CD8-positive, alpha-beta memory T cell (primary cell): ENCODE measurements at regions not wholly inside any gene's neighbourhood (a gene's known extent, or its start where the extent isn't known, plus 50 kb on each side); places are given as distances from the start of the nearest gene placed in this dataset.
A peak's percentile ranks its signal among the peaks of the same experiment; 100 is the strongest.

Experiments
- CTCF ChIA-PET: fragments of 350-600 bp; sonication (Branson Sonifier 250); formaldehyde crosslinking; loops from one replicate; lab custom pipeline; 2021; ENCODE audit warnings: antibody characterized with exemption; lab: Charles Lee
- POLR2A ChIA-PET: fragments of 350-600 bp; sonication (Branson Sonifier 250); formaldehyde crosslinking; loops from one replicate; lab custom pipeline; 2021; ENCODE audit warnings: antibody characterized with exemption; lab: Charles Lee
- DNase-seq, 5 donors: peaks; one replicate each; pipeline versions ENCODE4 v3.0.0 to v3.0.0-alpha.2; 2020 to 2022; ENCODE audit warnings: mixed read lengths in 1 of 5
- H3K27ac ChIP-seq: one replicate; pipeline ENCODE4 v1.7.0; 2013; ENCODE audit warnings: low read depth, mild to moderate bottlenecking, low read length, moderate library complexity
- H3K27me3 ChIP-seq: 2 replicates; pipeline ENCODE4 v1.7.0; 2013; ENCODE audit warnings: low read length, mild to moderate bottlenecking; ENCODE audit not compliant: insufficient read depth, poor library complexity, severe bottlenecking
- H3K36me3 ChIP-seq: 2 replicates; pipeline ENCODE4 v1.7.0; 2013; ENCODE audit warnings: mild to moderate bottlenecking, low read length, moderate library complexity; ENCODE audit not compliant: insufficient read depth
- H3K4me1 ChIP-seq: 2 replicates; pipeline ENCODE4 v1.7.0; 2013; ENCODE audit warnings: mild to moderate bottlenecking, low read length, moderate library complexity; ENCODE audit not compliant: insufficient read depth
- H3K4me3 ChIP-seq: 2 replicates; pipeline ENCODE4 v1.7.0; 2013; ENCODE audit warnings: mild to moderate bottlenecking, low read length
- H3K9me3 ChIP-seq: 2 replicates; pipeline ENCODE4 v1.7.0; 2013; ENCODE audit warnings: mild to moderate bottlenecking, low read length
- H3K27ac Mint-ChIP-seq, 8 donors: one replicate each; pipeline ENCODE4 v1.8.0; 2020 to 2021; ENCODE audit warnings: mixed read lengths in 8 of 8, mild to moderate bottlenecking in 6 of 8, inconsistent platforms in 3 of 8, moderate library complexity in 3 of 8
- H3K27me3 Mint-ChIP-seq, 2 donors: one replicate each; pipeline ENCODE4 v1.8.0; 2020 to 2021; ENCODE audit warnings: mixed read lengths in 2 of 2, mild to moderate bottlenecking in 1 of 2, moderate library complexity in 1 of 2
- H3K36me3 Mint-ChIP-seq, 3 donors: one replicate each; pipeline ENCODE4 v1.8.0; 2020 to 2021; ENCODE audit warnings: mixed read lengths in 3 of 3, inconsistent platforms in 1 of 3, mild to moderate bottlenecking in 1 of 3
- H3K4me1 Mint-ChIP-seq, 3 donors: one replicate each; pipeline ENCODE4 v1.8.0; 2020 to 2021; ENCODE audit warnings: mixed read lengths in 3 of 3, inconsistent platforms in 1 of 3, mild to moderate bottlenecking in 1 of 3
- H3K4me3 Mint-ChIP-seq, 7 donors: one replicate each; pipeline ENCODE4 v1.8.0; 2020 to 2021; ENCODE audit warnings: mixed read lengths in 7 of 7, mild to moderate bottlenecking in 6 of 7, moderate library complexity in 4 of 7, inconsistent platforms in 2 of 7
- H3K9me3 Mint-ChIP-seq, 5 donors: one replicate each; pipeline ENCODE4 v1.8.0; 2020 to 2022; ENCODE audit warnings: mixed read lengths in 5 of 5, mild to moderate bottlenecking in 3 of 5, moderate library complexity in 2 of 5, inconsistent platforms in 1 of 5

- no peaks in the 10 kb centered on the region for H3K27me3 ChIP-seq
- no peak overlapping the region for H3K4me3 ChIP-seq
- H3K9me3 ChIP-seq = peaks cover 7% of the 10 kb centered on the region
- H3K9me3 Mint-ChIP-seq = peaks cover 16 to 30% (median 26%) of the 10 kb centered on the region in 5 donors
- peaks cover 0 to 5% (median 0%) of the 10 kb centered on the region in 3 donors for H3K36me3 Mint-ChIP-seq
- H3K4me1 ChIP-seq = no peaks in the 10 kb centered on the region
- ChIA-PET POLR2A (no interaction called here), CTCF (no interaction called here)
- H3K27ac ChIP-seq = no peak overlapping the region
- DNase-seq = no peak
- H3K27me3 Mint-ChIP-seq = no peaks in the 10 kb centered on the region
- no peak overlapping the region for H3K27ac Mint-ChIP-seq
- no peaks in the 10 kb centered on the region for H3K4me1 Mint-ChIP-seq
- H3K4me3 Mint-ChIP-seq = no peak overlapping the region
- H3K36me3 ChIP-seq = no peaks in the 10 kb centered on the region
These were observed 84.9 kb downstream of the PTPRS start for GRCh38 chr19:5255602-5256231.

- ChIA-PET CTCF (no interaction called here), POLR2A (no interaction called here)
- no peaks in the 10 kb centered on the region for H3K36me3 ChIP-seq
- H3K36me3 Mint-ChIP-seq = peaks cover 0 to 5% (median 0%) of the 10 kb centered on the region in 3 donors
- H3K27ac Mint-ChIP-seq = peak overlapping the region in 1 of 8 donors; percentile 22
- H3K9me3 Mint-ChIP-seq = peaks cover 16 to 30% (median 26%) of the 10 kb centered on the region in 5 donors
- H3K27me3 ChIP-seq = no peaks in the 10 kb centered on the region
- no peak overlapping the region for H3K27ac ChIP-seq
- DNase-seq = no peak
- H3K27me3 Mint-ChIP-seq = peaks cover 0 to 2% of the 10 kb centered on the region in 2 donors
- no peaks in the 10 kb centered on the region for H3K4me1 Mint-ChIP-seq
- peaks cover 7% of the 10 kb centered on the region for H3K9me3 ChIP-seq
- no peak overlapping the region for H3K4me3 Mint-ChIP-seq
- H3K4me3 ChIP-seq = no peak overlapping the region
- H3K4me1 ChIP-seq = no peaks in the 10 kb centered on the region
These were observed 85.7 kb downstream of the PTPRS start for GRCh38 chr19:5254944-5255343.

- peaks cover 0 to 5% (median 0%) of the 10 kb centered on the region in 3 donors for H3K36me3 Mint-ChIP-seq
- H3K4me3 ChIP-seq = no peak overlapping the region
- peaks cover 0 to 6% of the 10 kb centered on the region in 2 donors for H3K27me3 Mint-ChIP-seq
- no peak for DNase-seq
- no peaks in the 10 kb centered on the region for H3K36me3 ChIP-seq
- H3K9me3 ChIP-seq = peaks cover 7% of the 10 kb centered on the region
- no peaks in the 10 kb centered on the region for H3K4me1 Mint-ChIP-seq
- H3K27me3 ChIP-seq = no peaks in the 10 kb centered on the region
- ChIA-PET CTCF (no interaction called here), POLR2A (no interaction called here)
- no peaks in the 10 kb centered on the region for H3K4me1 ChIP-seq
- no peak overlapping the region for H3K27ac ChIP-seq
- H3K4me3 Mint-ChIP-seq = no peak overlapping the region
- H3K9me3 Mint-ChIP-seq = peaks cover 16 to 30% (median 26%) of the 10 kb centered on the region in 5 donors
- H3K27ac Mint-ChIP-seq = peak overlapping the region in 1 of 8 donors; percentile 58
These were observed 86.1 kb downstream of the PTPRS start for GRCh38 chr19:5254543-5254942.

- peaks cover 7% of the 10 kb centered on the region for H3K9me3 ChIP-seq
- CTCF ChIA-PET = no interaction called here
- Mint-ChIP-seq H3K4me1 (no peaks in the 10 kb centered on the region), H3K27me3 (peaks cover 2 to 9% of the 10 kb centered on the region in 2 donors), H3K9me3 (peaks cover 16 to 30% (median 26%) of the 10 kb centered on the region in 5 donors), H3K36me3 (peaks cover 0 to 5% (median 0%) of the 10 kb centered on the region in 3 donors), H3K4me3 (no peak overlapping the region), H3K27ac (no peak overlapping the region)
- DNase-seq = no peak
- H3K36me3 ChIP-seq = no peaks in the 10 kb centered on the region
- POLR2A ChIA-PET = no interaction called here
- no peaks in the 10 kb centered on the region for H3K4me1 ChIP-seq
- no peak overlapping the region for H3K27ac ChIP-seq
- no peaks in the 10 kb centered on the region for H3K27me3 ChIP-seq
- no peak overlapping the region for H3K4me3 ChIP-seq
These were observed 87.1 kb downstream of the PTPRS start for GRCh38 chr19:5253406-5254110.

- Histone ChIP-seq H3K36me3 (no peaks in the 10 kb centered on the region), H3K9me3 (peaks cover 7% of the 10 kb centered on the region), H3K4me3 (no peak overlapping the region), H3K27me3 (no peaks in the 10 kb centered on the region), H3K27ac (no peak overlapping the region), H3K4me1 (no peaks in the 10 kb centered on the region)
- H3K4me1 Mint-ChIP-seq = no peaks in the 10 kb centered on the region
- POLR2A ChIA-PET = no interaction called here
- peaks cover 0 to 5% (median 0%) of the 10 kb centered on the region in 3 donors for H3K36me3 Mint-ChIP-seq
- peaks cover 8 to 26% of the 10 kb centered on the region in 2 donors for H3K27me3 Mint-ChIP-seq
- no peak for DNase-seq
- H3K27ac Mint-ChIP-seq = no peak overlapping the region
- CTCF ChIA-PET = no interaction called here
- H3K4me3 Mint-ChIP-seq = no peak overlapping the region
- H3K9me3 Mint-ChIP-seq = peaks cover 16 to 28% (median 23%) of the 10 kb centered on the region in 5 donors
These were observed 89.2 kb downstream of the PTPRS start for GRCh38 chr19:5251096-5252065.

- ChIA-PET POLR2A (no interaction called here), CTCF (no interaction called here)
- Histone ChIP-seq H3K36me3 (no peaks in the 10 kb centered on the region), H3K9me3 (peaks cover 5% of the 10 kb centered on the region), H3K27me3 (no peaks in the 10 kb centered on the region), H3K4me1 (no peaks in the 10 kb centered on the region), H3K27ac (no peak overlapping the region), H3K4me3 (no peak overlapping the region)
- no peak overlapping the region for H3K4me3 Mint-ChIP-seq
- H3K36me3 Mint-ChIP-seq = peaks cover 0 to 2% (median 0%) of the 10 kb centered on the region in 3 donors
- H3K27me3 Mint-ChIP-seq = peaks cover 8 to 31% of the 10 kb centered on the region in 2 donors
- peaks cover 13 to 18% (median 16%) of the 10 kb centered on the region in 5 donors for H3K9me3 Mint-ChIP-seq
- no peaks in the 10 kb centered on the region for H3K4me1 Mint-ChIP-seq
- no peak for DNase-seq
- no peak overlapping the region for H3K27ac Mint-ChIP-seq
These were observed 90.4 kb downstream of the PTPRS start for GRCh38 chr19:5250127-5250659.

- Histone ChIP-seq H3K27ac (no peak overlapping the region), H3K4me3 (no peak overlapping the region), H3K27me3 (no peaks in the 10 kb centered on the region), H3K4me1 (no peaks in the 10 kb centered on the region), H3K9me3 (no peaks in the 10 kb centered on the region), H3K36me3 (no peaks in the 10 kb centered on the region)
- ChIA-PET POLR2A (no interaction called here), CTCF (no interaction called here)
- Mint-ChIP-seq H3K4me1 (no peaks in the 10 kb centered on the region), H3K4me3 (no peak overlapping the region), H3K9me3 (peaks cover 10 to 11% (median 11%) of the 10 kb centered on the region in 5 donors), H3K36me3 (no peaks in the 10 kb centered on the region), H3K27me3 (peaks cover 8 to 31% of the 10 kb centered on the region in 2 donors), H3K27ac (no peak overlapping the region)
- no peak for DNase-seq
These were observed 91.1 kb downstream of the PTPRS start for GRCh38 chr19:5249526-5249925.
